GM12878 (cell line): ENCODE measurements at regions not wholly inside any gene's neighbourhood (a gene's known extent, or its start where the extent isn't known, plus 50 kb on each side); places are given as distances from the start of the nearest gene placed in this dataset.

Source experiments
- ATAC-seq: fragments of 200-7000 bp; cut with Tn5 transposase; 3 replicates; pipeline ENCODE4 v1.9.1; 2020; ENCODE audit warnings: mild to moderate bottlenecking, moderate library complexity
- BruUV-seq: library from RNA; stranded (reverse); fragments of 400-500 nt; replicated peaks from 2 replicates; lab custom pipeline; 2021; lab: Mats Ljungman, UMichigan
- CTCF ChIA-PET: fragments of 300-600 bp; sonication (Branson Sonifier 250); formaldehyde crosslinking; extraction: SDS; loops from one replicate; lab custom pipeline; 2021; ENCODE audit warnings: inconsistent platforms; lab: Yijun Ruan, JAX
- POLR2A ChIA-PET: fragments of 350-600 bp; formaldehyde crosslinking; extraction: SDS; loops from one replicate; lab custom pipeline; 2021; ENCODE audit warnings: inconsistent platforms; lab: Charles Lee
- RAD21 ChIA-PET: fragments of 300-600 bp; sonication (Branson Sonifier 250); formaldehyde crosslinking; loops from one replicate; lab custom pipeline; 2023; ENCODE audit warnings: antibody characterized with exemption; ENCODE audit not compliant: unreplicated experiment; lab: Charles Lee
- SMC1A ChIA-PET: fragments of 300-600 bp; sonication (Branson Sonifier 250); formaldehyde crosslinking; loops from one replicate; lab custom pipeline; 2023; ENCODE audit not compliant: unreplicated experiment, uncharacterized antibody; lab: Charles Lee
- DNase-seq: peaks from one replicate; pipeline ENCODE4 v3.0.0-alpha.2; 2011; ENCODE audit warnings: low read depth, low spot score
- FAIRE-seq: peaks from 3 replicates; lab custom pipeline; 2011; peaks lifted over from hg19 to GRCh38; lab: Jason Lieb, UNC
- H2AFZ ChIP-seq: 2 replicates; pipeline ENCODE4 v1.6.0; 2011; ENCODE audit warnings: low read depth, low read length, control low read depth; ENCODE audit not compliant: control insufficient read depth
- H3K27ac ChIP-seq: 2 replicates; pipeline ENCODE4 v1.5.1; 2011; ENCODE audit warnings: control low read depth; ENCODE audit not compliant: control insufficient read depth, insufficient read depth
- H3K27me3 ChIP-seq, 2 experiments: replicated peaks in 1 of 2; 2 replicates each; pipeline versions ENCODE4 v1.6.0 to v1.6.1; 2011; ENCODE audit warnings: low read length in 1 of 2; ENCODE audit not compliant: control insufficient read depth in 2 of 2, insufficient read depth in 2 of 2
- H3K36me3 ChIP-seq, 2 experiments: 2 replicates each; pipeline ENCODE4 v1.5.1; 2011; ENCODE audit warnings: low read length in 1 of 2; ENCODE audit not compliant: control insufficient read depth in 2 of 2, insufficient read depth in 2 of 2
- H3K4me1 ChIP-seq: 2 replicates; pipeline ENCODE4 v1.6.1; 2011; ENCODE audit warnings: mild to moderate bottlenecking, low read length, moderate library complexity, mixed read lengths; ENCODE audit not compliant: control insufficient read depth, insufficient read depth
- H3K4me2 ChIP-seq: 2 replicates; pipeline ENCODE4 v1.6.0; 2011; ENCODE audit warnings: control low read depth; ENCODE audit not compliant: control insufficient read depth, insufficient read depth
- H3K4me3 ChIP-seq: fragments of 200-600 bp; sonication (generic); 2 replicates; pipeline ENCODE4 v1.5.1; 2016
- H3K79me2 ChIP-seq: 2 replicates; pipeline ENCODE4 v1.6.0; 2011; ENCODE audit warnings: low read length; ENCODE audit not compliant: control insufficient read depth, insufficient read depth
- H3K9ac ChIP-seq: 2 replicates; pipeline ENCODE4 v1.8.0; 2011; ENCODE audit warnings: low read length, control low read depth, mixed read lengths; ENCODE audit not compliant: control insufficient read depth, insufficient read depth
- H3K9me3 ChIP-seq: replicated peaks from 3 replicates; pipeline ENCODE4 v1.5.1; 2011; ENCODE audit warnings: mild to moderate bottlenecking, low read length; ENCODE audit not compliant: control insufficient read depth, insufficient read depth
- H4K20me1 ChIP-seq: 2 replicates; pipeline ENCODE4 v1.6.0; 2011; ENCODE audit not compliant: control insufficient read depth, insufficient read depth
- CEBPB ChIP-seq, 2 experiments: fragments of 150-350 bp in 1 of 2; IDR thresholded peaks; 2 replicates each; pipeline ENCODE4 v1.6.1; 2012 to 2014; ENCODE audit warnings: low read depth in 2 of 2, low read length in 2 of 2, borderline replicate concordance in 1 of 2, inconsistent platforms in 1 of 2
- DPF2 ChIP-seq: fragments of 450-650 bp; IDR thresholded peaks from 2 replicates; pipeline ENCODE4 v1.6.1; 2017; ENCODE audit warnings: mild to moderate bottlenecking
- GATAD2B ChIP-seq: fragments of 450-650 bp; conservative IDR thresholded peaks from 2 replicates; pipeline ENCODE4 v1.6.1; 2017; ENCODE audit warnings: low read depth, mild to moderate bottlenecking, moderate library complexity
- POLR2A ChIP-seq: IDR thresholded peaks from 2 replicates; pipeline ENCODE4 v1.6.1; 2011; ENCODE audit warnings: low read depth, mild to moderate bottlenecking, low read length
- RAD21 ChIP-seq: IDR thresholded peaks from 2 replicates; pipeline ENCODE4 v1.6.1; 2011; ENCODE audit warnings: mild to moderate bottlenecking, low read depth, low read length, moderate library complexity; ENCODE audit not compliant: insufficient read depth
- YY1 ChIP-seq: IDR thresholded peaks from 2 replicates; pipeline ENCODE4 v1.6.1; 2011; ENCODE audit warnings: low read depth, mild to moderate bottlenecking, low read length
- WGBS: methylation state at CpG from one replicate; pipeline ENCODE4 v1.1.6; 2016; ENCODE audit warnings: low lambda C conversion rate; ENCODE audit not compliant: insufficient replicate concordance, insufficient coverage; ENCODE audit errors: missing lambda C conversion rate; 5-methylcytosine and 5-hydroxymethylcytosine counted together
- in situ Hi-C: fragments of 300-500 bp; cut with MboI; formaldehyde crosslinking; loops from 9 replicates; pipeline ENCODE4 v1.14.3; 2018; ENCODE audit warnings: mixed read lengths
- intact Hi-C: fragments of 100-400 bp; cut with micrococcal nuclease; formaldehyde crosslinking; loops from one replicate; pipeline ENCODE4 v1.14.2; 2022; ENCODE audit not compliant: unreplicated experiment
- TF ChIP-seq, protein P1 (sequence below), 3 experiments: IDR thresholded peaks in 2 of 3; conservative IDR thresholded peaks in 1 of 3; 2 replicates each; pipeline ENCODE4 v1.5.1; 2011; ENCODE audit warnings: low read depth in 3 of 3, low read length in 3 of 3, mild to moderate bottlenecking in 3 of 3, control low read depth in 2 of 3, moderate library complexity in 2 of 3, inconsistent platforms in 1 of 3, mixed read lengths in 1 of 3; ENCODE audit not compliant: control insufficient read depth in 2 of 3, insufficient read depth in 1 of 3; ENCODE audit errors: extremely low read depth in 1 of 3
- TF ChIP-seq, protein P2 (sequence below): fragments of 450-650 bp; IDR thresholded peaks from 2 replicates; pipeline ENCODE4 v1.6.1; 2017; ENCODE audit warnings: mild to moderate bottlenecking, low read depth, inconsistent platforms; ENCODE audit not compliant: poor library complexity, severe bottlenecking

DNA sequence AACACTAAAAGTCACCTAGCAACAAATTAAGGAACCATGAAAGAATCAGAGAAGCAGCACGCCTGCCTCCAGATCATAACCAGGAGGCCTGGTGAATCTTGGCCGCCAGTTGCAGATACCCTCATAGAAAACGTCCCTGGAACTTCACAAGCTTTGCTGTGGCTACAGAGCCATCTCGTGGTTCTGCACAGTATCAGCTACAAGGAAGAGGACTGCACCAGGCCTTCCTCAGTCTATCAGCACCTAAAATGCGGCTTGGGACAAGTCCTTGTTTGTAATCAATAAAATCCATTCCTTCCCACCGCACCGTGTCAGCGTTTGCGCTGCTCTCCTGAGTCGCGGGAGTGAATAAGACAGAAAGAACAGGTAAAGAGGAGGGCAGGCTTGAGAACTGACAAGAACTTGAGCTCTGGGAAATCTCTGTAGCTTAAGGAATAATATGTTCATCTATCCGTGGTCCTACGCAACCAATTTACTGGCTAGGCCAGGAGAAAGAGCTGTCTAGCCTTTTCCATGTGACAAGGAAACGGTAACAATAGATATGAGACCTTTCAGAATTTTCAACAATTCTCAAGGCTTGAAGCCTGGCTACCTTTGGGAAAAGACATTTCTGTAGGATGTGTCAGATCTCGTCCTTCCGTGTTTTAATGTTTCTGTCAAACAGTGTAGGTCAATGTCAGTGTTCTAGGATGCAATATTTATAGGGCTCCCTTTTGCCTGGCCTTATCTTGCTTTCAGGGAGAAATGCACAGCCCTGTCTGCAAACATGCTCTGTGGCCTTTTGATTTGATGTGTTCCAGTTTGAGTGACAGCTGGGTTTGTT lies 128.5 kb upstream of the RAB12 start:
- Histone ChIP-seq H3K36me3 (no peaks in the 10 kb centered on the region), H4K20me1 (no peaks in the 10 kb centered on the region), H2AFZ (no peak overlapping the region), H3K27ac (no peak overlapping the region), H3K9me3 (no peaks in the 10 kb centered on the region), H3K4me3 (no peak overlapping the region), H3K4me1 (no peaks in the 10 kb centered on the region), H3K27me3 (no peaks in the 10 kb centered on the region; a peak in 1 of 4 replicates), H3K4me2 (no peak overlapping the region), H3K9ac (no peak overlapping the region), H3K79me2 (no peaks in the 10 kb centered on the region)
- ChIA-PET POLR2A (no interaction called here), RAD21 (no interaction called here), CTCF (interaction anchor here (0.7 to 2.9 kb wide), 15 partner anchors 9 to 1258 kb away, joined by 3 to 8 read pairs (median 3); no protein-coding TSS in a partner anchor), SMC1A (interaction anchor here (0.9 to 1.7 kb wide), 4 partner anchors 32 to 125 kb away, joined by 3 to 5 read pairs (median 4); no protein-coding TSS in a partner anchor)
- WGBS = 51% methylated on average over 16 of the region's 16 CpGs
- BruUV-seq = no TSS peak
- intact Hi-C loops = no loop called here
- no peak for DNase-seq
- peak; percentile 44 for FAIRE-seq
- ATAC-seq = peak; percentile 62
- TF ChIP-seq RAD21 (peak; percentile 54), POLR2A (no peak)
- TF ChIP-seq, protein P1, sequence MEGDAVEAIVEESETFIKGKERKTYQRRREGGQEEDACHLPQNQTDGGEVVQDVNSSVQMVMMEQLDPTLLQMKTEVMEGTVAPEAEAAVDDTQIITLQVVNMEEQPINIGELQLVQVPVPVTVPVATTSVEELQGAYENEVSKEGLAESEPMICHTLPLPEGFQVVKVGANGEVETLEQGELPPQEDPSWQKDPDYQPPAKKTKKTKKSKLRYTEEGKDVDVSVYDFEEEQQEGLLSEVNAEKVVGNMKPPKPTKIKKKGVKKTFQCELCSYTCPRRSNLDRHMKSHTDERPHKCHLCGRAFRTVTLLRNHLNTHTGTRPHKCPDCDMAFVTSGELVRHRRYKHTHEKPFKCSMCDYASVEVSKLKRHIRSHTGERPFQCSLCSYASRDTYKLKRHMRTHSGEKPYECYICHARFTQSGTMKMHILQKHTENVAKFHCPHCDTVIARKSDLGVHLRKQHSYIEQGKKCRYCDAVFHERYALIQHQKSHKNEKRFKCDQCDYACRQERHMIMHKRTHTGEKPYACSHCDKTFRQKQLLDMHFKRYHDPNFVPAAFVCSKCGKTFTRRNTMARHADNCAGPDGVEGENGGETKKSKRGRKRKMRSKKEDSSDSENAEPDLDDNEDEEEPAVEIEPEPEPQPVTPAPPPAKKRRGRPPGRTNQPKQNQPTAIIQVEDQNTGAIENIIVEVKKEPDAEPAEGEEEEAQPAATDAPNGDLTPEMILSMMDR (IDR thresholded peaks at IDR 0.05 in 2 of 3, conservative IDR thresholded peaks at IDR 0.05 in 1 of 3; ENCODE audit: control insufficient read depth in 2 of 3, extremely low read depth in 1 of 3, insufficient read depth in 1 of 3, low read depth in 3 of 3, low read length in 3 of 3) = peak; percentile 33 to 47 (median 44); a peak in 5 of 6 replicates
- in situ Hi-C loops = loop anchor here (25.0 kb wide), 1 partner anchor 507 kb away; no protein-coding TSS in a partner anchor

DNA sequence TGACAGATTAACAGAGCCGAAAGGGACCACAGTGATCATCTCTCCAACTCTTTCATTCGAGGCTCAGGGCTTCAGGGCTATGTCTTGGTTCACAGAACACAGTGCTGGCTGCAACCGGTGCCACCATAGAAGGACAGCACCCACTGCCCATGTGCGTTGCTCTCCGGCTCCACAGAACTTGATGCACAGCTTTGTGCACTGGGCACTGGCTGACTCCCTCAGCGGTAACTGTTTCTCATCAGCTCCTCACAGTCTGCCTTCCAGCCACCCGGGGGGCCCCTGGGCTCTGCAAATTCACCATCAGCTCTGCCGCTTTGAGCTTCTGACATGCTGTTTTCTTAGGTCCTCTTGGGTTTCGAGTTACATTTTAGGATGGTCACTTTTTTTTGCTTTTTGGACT lies 124.3 kb upstream of the RAB12 start:
- ChIA-PET RAD21 (no interaction called here), SMC1A (no interaction called here), POLR2A (no interaction called here), CTCF (interaction anchor here (1.5 kb wide), 1 partner anchor 13 kb away, joined by 4 read pairs; no protein-coding TSS in a partner anchor)
- 46% methylated on average over 9 of the region's 9 CpGs for WGBS
- Histone ChIP-seq H3K27ac (no peak overlapping the region), H3K4me1 (no peaks in the 10 kb centered on the region), H4K20me1 (no peaks in the 10 kb centered on the region), H3K36me3 (no peaks in the 10 kb centered on the region), H3K79me2 (no peaks in the 10 kb centered on the region), H3K9ac (no peak overlapping the region), H2AFZ (no peak overlapping the region), H3K27me3 (no peaks in the 10 kb centered on the region), H3K4me2 (no peak overlapping the region), H3K9me3 (no peaks in the 10 kb centered on the region), H3K4me3 (no peak overlapping the region)
- in situ Hi-C loops = loop anchor here (25.0 kb wide), 1 partner anchor 502 kb away; no protein-coding TSS in a partner anchor
- no TSS peak for BruUV-seq
- no peak for FAIRE-seq
- intact Hi-C loops = no loop called here
- no peak for DNase-seq
- no peak for ATAC-seq
- TF ChIP-seq CEBPB (IDR thresholded peaks at IDR 0.05; ENCODE audit: borderline replicate concordance in 1 of 2, low read depth in 2 of 2, low read length in 2 of 2) (no peak), DPF2 (no peak), GATAD2B (no peak), YY1 (no peak)
- TF ChIP-seq, protein P2, sequence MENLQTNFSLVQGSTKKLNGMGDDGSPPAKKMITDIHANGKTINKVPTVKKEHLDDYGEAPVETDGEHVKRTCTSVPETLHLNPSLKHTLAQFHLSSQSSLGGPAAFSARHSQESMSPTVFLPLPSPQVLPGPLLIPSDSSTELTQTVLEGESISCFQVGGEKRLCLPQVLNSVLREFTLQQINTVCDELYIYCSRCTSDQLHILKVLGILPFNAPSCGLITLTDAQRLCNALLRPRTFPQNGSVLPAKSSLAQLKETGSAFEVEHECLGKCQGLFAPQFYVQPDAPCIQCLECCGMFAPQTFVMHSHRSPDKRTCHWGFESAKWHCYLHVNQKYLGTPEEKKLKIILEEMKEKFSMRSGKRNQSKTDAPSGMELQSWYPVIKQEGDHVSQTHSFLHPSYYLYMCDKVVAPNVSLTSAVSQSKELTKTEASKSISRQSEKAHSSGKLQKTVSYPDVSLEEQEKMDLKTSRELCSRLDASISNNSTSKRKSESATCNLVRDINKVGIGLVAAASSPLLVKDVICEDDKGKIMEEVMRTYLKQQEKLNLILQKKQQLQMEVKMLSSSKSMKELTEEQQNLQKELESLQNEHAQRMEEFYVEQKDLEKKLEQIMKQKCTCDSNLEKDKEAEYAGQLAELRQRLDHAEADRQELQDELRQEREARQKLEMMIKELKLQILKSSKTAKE = no peak
